ENCODE measurements at regions not wholly inside any gene's neighbourhood (a gene's known extent, or its start where the extent isn't known, plus 50 kb on each side); places are given as distances from the start of the nearest gene placed in this dataset.

DNA sequence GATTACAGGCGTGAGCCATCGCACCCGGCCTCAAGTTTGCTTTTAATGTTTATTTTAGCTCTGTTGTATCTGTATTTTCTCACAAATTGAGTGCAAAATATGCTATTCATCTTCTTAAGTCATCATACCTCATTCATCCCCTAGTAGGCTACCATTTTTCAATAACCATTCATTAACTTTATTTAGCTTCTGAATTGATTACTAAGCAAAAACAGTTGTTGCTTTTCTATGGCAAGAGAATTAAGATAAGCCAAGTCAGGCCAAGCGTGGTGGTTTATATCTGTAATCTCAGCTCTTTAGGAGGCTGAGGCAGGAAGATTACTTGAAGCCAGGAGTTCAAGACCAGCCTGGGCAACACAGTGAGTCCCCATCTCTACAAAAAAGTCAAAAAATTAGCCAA is 63.3 kb upstream of the CERS6 start:
- H3K79me2 ChIP-seq (ENCODE audit: control insufficient read depth, insufficient read depth, low read length), result no peaks in the 10 kb centered on the region
- H3K9me1 ChIP-seq (replicated peaks; ENCODE audit: control insufficient read depth, extremely low read depth, insufficient read depth, low read length), result no peaks in the 10 kb centered on the region
- no peak overlapping the region for H3K27ac ChIP-seq (ENCODE audit: insufficient read depth, low read depth, low read length)
- no peak overlapping the region for H3K4me3 ChIP-seq (replicated peaks in 1 of 3; ENCODE audit: insufficient read depth in 1 of 3, low read depth in 1 of 3, low read length in 3 of 3)
- intact Hi-C loops (cut with micrococcal nuclease), result no loop called here
- no peaks in the 10 kb centered on the region for H4K20me1 ChIP-seq (replicated peaks; ENCODE audit: control insufficient read depth, extremely low read depth, insufficient read depth, low read length)
- DNase-seq (ENCODE audit: low read depth, low spot score) (no peak), FAIRE-seq (no peak)
- no peaks in the 10 kb centered on the region for H3K36me3 ChIP-seq (ENCODE audit: control insufficient read depth in 2 of 2, extremely low read depth in 1 of 2, insufficient read depth in 2 of 2, low read length in 2 of 2)
- no TSS peak for BruUV-seq (replicated peaks)
- H3K4me1 ChIP-seq (ENCODE audit: control insufficient read depth, extremely low read depth, insufficient read depth, low read length), result no peaks in the 10 kb centered on the region
- no peak for TF ChIP-seq JUN (IDR thresholded peaks at IDR 0.05; ENCODE audit: borderline replicate concordance, insufficient read depth, insufficient read length, low read depth)
- no peak for TF ChIP-seq POLR2A (IDR thresholded peaks at IDR 0.05; ENCODE audit: low read depth, low read length)
- no peak for TF ChIP-seq EZH2 (IDR thresholded peaks at IDR 0.05; ENCODE audit: borderline replicate concordance, low read depth, low read length, severe bottlenecking)
- TF ChIP-seq, protein P1, sequence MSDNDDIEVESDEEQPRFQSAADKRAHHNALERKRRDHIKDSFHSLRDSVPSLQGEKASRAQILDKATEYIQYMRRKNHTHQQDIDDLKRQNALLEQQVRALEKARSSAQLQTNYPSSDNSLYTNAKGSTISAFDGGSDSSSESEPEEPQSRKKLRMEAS (IDR thresholded peaks at IDR 0.05; ENCODE audit: insufficient read depth, insufficient read length), result no peak
- TF ChIP-seq, protein P2, sequence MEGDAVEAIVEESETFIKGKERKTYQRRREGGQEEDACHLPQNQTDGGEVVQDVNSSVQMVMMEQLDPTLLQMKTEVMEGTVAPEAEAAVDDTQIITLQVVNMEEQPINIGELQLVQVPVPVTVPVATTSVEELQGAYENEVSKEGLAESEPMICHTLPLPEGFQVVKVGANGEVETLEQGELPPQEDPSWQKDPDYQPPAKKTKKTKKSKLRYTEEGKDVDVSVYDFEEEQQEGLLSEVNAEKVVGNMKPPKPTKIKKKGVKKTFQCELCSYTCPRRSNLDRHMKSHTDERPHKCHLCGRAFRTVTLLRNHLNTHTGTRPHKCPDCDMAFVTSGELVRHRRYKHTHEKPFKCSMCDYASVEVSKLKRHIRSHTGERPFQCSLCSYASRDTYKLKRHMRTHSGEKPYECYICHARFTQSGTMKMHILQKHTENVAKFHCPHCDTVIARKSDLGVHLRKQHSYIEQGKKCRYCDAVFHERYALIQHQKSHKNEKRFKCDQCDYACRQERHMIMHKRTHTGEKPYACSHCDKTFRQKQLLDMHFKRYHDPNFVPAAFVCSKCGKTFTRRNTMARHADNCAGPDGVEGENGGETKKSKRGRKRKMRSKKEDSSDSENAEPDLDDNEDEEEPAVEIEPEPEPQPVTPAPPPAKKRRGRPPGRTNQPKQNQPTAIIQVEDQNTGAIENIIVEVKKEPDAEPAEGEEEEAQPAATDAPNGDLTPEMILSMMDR (IDR thresholded peaks at IDR 0.05; ENCODE audit: extremely low read depth in 1 of 2, insufficient read depth in 1 of 2, low read depth in 1 of 2, low read length in 2 of 2), result no peak
- TF ChIP-seq GATA2 (IDR thresholded peaks at IDR 0.05; ENCODE audit: insufficient read depth, insufficient read length, low read depth, low read length), result no peak
- no peak for TF ChIP-seq POLR2AphosphoS5 (IDR thresholded peaks at IDR 0.05; ENCODE audit: insufficient read depth, low read depth, low read length)
- TF ChIP-seq MYC (IDR thresholded peaks at IDR 0.05; ENCODE audit: low read depth, low read length), result no peak
- TF ChIP-seq FOS (IDR thresholded peaks at IDR 0.05; ENCODE audit: borderline replicate concordance, insufficient read depth, low read length), result no peak
- H3K9ac ChIP-seq (replicated peaks; ENCODE audit: extremely low read depth, insufficient read depth, low read length), result no peak overlapping the region
- dilution Hi-C loops (cut with MboI; ENCODE audit: extremely low pct_ligation_motif_present, low sequenced_read_pairs), result no loop called here
- H3K9me3 ChIP-seq (replicated peaks; ENCODE audit: control insufficient read depth, insufficient read depth, low read length), result no peaks in the 10 kb centered on the region
- ChIA-PET POLR2A (no interaction called here), CTCF (interaction anchor here (0.9 kb wide), 1 partner anchor 274 kb away, joined by 3 read pairs; no protein-coding TSS in a partner anchor)
- H3K27me3 ChIP-seq (ENCODE audit: control insufficient read depth in 2 of 2, insufficient read depth in 2 of 2, low read length in 2 of 2), result no peaks in the 10 kb centered on the region
- H3K4me2 ChIP-seq (ENCODE audit: insufficient read depth, low read length), result no peak overlapping the region
- H2AFZ ChIP-seq (ENCODE audit: low read depth, low read length), result no peak overlapping the region

Data from endothelial cell of umbilical vein (primary cell).